SW 1271 (cell line): ENCODE measurements at regions not wholly inside any gene's neighbourhood (a gene's known extent, or its start where the extent isn't known, plus 50 kb on each side); places are given as distances from the start of the nearest gene placed in this dataset.

Experiments
- DNase-seq, 2 experiments: peaks; one replicate each; lab custom pipeline; 2025; lab: John Stamatoyannopoulos, UW

GRCh38 chr6:151701911-151702562 is 105.4 kb upstream of the ESR1 start:
- no peak for DNase-seq

GRCh38 chr6:151702851-151703658 is 104.4 kb upstream of the ESR1 start:
- DNase-seq: no peak

GRCh38 chr6:151704383-151704782 is 103.1 kb upstream of the ESR1 start:
- DNase-seq: no peak

GRCh38 chr6:151705993-151706733 is 101.3 kb upstream of the ESR1 start:
- no peak for DNase-seq

GRCh38 chr6:151709329-151709728 is 98.2 kb upstream of the ESR1 start:
- no peak for DNase-seq

- DNase-seq: no peak
Measured at GRCh38 chr6:151716526-151716932, 91.0 kb upstream of the ESR1 start.

GRCh38 chr6:151719070-151719469 is 88.4 kb upstream of the ESR1 start:
- DNase-seq: no peak

- DNase-seq: no peak
Measured at GRCh38 chr6:151721146-151721545, 86.3 kb upstream of the ESR1 start.

- DNase-seq: no peak
Measured at GRCh38 chr6:151721671-151722070, 85.8 kb upstream of the ESR1 start.

GRCh38 chr6:151722342-151722741 is 85.1 kb upstream of the ESR1 start:
- DNase-seq: no peak

- DNase-seq: no peak
Measured at GRCh38 chr6:151723152-151723551, 84.3 kb upstream of the ESR1 start.

GRCh38 chr6:151729829-151730495 is 77.5 kb upstream of the ESR1 start:
- no peak for DNase-seq

GRCh38 chr6:151730496-151730870 is 77.0 kb upstream of the ESR1 start:
- DNase-seq: no peak

- no peak for DNase-seq
Measured at GRCh38 chr6:151731313-151731712, 76.2 kb upstream of the ESR1 start.

- DNase-seq: no peak
Measured at GRCh38 chr6:151733680-151734320, 73.7 kb upstream of the ESR1 start.

- DNase-seq: no peak
Measured at GRCh38 chr6:151738267-151738666, 69.2 kb upstream of the ESR1 start.

- DNase-seq: no peak
Measured at GRCh38 chr6:151738960-151739359, 68.5 kb upstream of the ESR1 start.

GRCh38 chr6:151740820-151741219 is 66.7 kb upstream of the ESR1 start:
- DNase-seq: no peak

GRCh38 chr6:151747896-151748295 is 59.6 kb upstream of the ESR1 start:
- DNase-seq: no peak

GRCh38 chr6:151749341-151749740 is 58.1 kb upstream of the ESR1 start:
- DNase-seq: no peak

- DNase-seq: no peak
Measured at GRCh38 chr6:151753581-151753980, 53.9 kb upstream of the ESR1 start.

GRCh38 chr6:151757506-151757955 is 50.0 kb upstream of the ESR1 start:
- no peak for DNase-seq
